ENCODE measurements at regions not wholly inside any gene's neighbourhood (a gene's known extent, or its start where the extent isn't known, plus 50 kb on each side); places are given as distances from the start of the nearest gene placed in this dataset.

- Histone ChIP-seq H3K36me3 (ENCODE audit: control insufficient read depth in 4 of 4, insufficient read depth in 4 of 4, low read length in 3 of 4) (no peaks in the 10 kb centered on the region), H3K27me3 (replicated peaks in 2 of 5; ENCODE audit: control insufficient read depth in 4 of 5, insufficient read depth in 5 of 5, low read length in 4 of 5) (peaks cover 0 to 3% (median 0%) of the 10 kb centered on the region in 5 experiments), H3K4me3 (ENCODE audit: control insufficient read depth in 1 of 7, extremely low read depth in 1 of 7, insufficient read depth in 4 of 7, low read depth in 2 of 7, low read length in 6 of 7) (no peak overlapping the region), H3K9me3 (ENCODE audit: control extremely low read depth in 1 of 5, control insufficient read depth in 4 of 5, insufficient read depth in 2 of 5, low read depth in 1 of 5, low read length in 4 of 5) (no peaks in the 10 kb centered on the region), H3K4me1 (ENCODE audit: control extremely low read depth in 1 of 4, control insufficient read depth in 4 of 4, insufficient read depth in 4 of 4, low read length in 3 of 4) (no peaks in the 10 kb centered on the region), H3K27ac (ENCODE audit: insufficient read depth in 1 of 2, low read depth in 1 of 2, low read length in 2 of 2, poor library complexity in 1 of 2, severe bottlenecking in 2 of 2) (no peak overlapping the region)
- CTCF ChIA-PET: no interaction called here
- DNase-seq: no peak
- WGBS (ENCODE audit: insufficient coverage): 83% methylated on average over 10 of the region's 10 CpGs
- POLR2A ChIA-PET: no interaction called here
Observed at GRCh38 chr5:2251751-2252150, 369.0 kb upstream of the IRX4 start.

GRCh38 chr5:2251298-2251697 lies 368.6 kb upstream of the IRX4 start:
- Histone ChIP-seq H3K4me3 (ENCODE audit: control insufficient read depth in 1 of 7, extremely low read depth in 1 of 7, insufficient read depth in 4 of 7, low read depth in 2 of 7, low read length in 6 of 7) (no peak overlapping the region), H3K9me3 (ENCODE audit: control extremely low read depth in 1 of 5, control insufficient read depth in 4 of 5, insufficient read depth in 2 of 5, low read depth in 1 of 5, low read length in 4 of 5) (no peaks in the 10 kb centered on the region), H3K4me1 (ENCODE audit: control extremely low read depth in 1 of 4, control insufficient read depth in 4 of 4, insufficient read depth in 4 of 4, low read length in 3 of 4) (no peaks in the 10 kb centered on the region), H3K27ac (ENCODE audit: insufficient read depth in 1 of 2, low read depth in 1 of 2, low read length in 2 of 2, poor library complexity in 1 of 2, severe bottlenecking in 2 of 2) (no peak overlapping the region), H3K27me3 (replicated peaks in 2 of 5; ENCODE audit: control insufficient read depth in 4 of 5, insufficient read depth in 5 of 5, low read length in 4 of 5) (peaks cover 0 to 3% (median 0%) of the 10 kb centered on the region in 5 experiments), H3K36me3 (ENCODE audit: control insufficient read depth in 4 of 4, insufficient read depth in 4 of 4, low read length in 3 of 4) (no peaks in the 10 kb centered on the region)
- 71% methylated on average over 5 of the region's 7 CpGs for WGBS (ENCODE audit: insufficient coverage)
- ChIA-PET POLR2A (no interaction called here), CTCF (no interaction called here)
- no peak for DNase-seq

DNA sequence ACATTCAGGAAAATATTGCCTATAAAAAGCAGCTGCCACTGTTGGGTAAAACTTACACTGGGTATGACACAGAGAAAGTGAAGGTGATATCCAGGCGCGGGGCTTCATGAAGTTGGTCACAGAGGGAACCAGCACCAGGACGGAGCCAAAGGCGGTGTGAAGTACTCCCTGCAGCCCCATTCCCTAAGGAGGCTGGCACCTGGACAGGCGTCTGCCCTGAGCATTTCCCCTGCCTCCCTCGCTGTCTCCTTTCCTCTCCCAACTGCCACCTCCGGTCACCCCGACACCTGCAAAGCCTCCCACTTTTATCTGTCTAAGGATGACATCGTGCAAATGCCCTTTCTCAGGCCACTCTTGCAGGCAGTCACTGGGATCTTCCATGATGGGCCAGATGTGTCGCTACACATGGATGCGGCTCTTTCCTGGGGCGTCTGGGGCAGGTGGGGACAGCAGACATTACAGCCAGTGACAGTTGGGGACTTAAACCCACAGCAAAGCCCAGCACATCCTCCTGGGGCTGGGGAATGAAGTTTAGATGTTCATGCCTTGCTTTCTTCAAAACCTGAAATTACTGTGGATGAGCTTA lies 367.7 kb upstream of the IRX4 start:
- H3K4me1 ChIP-seq (ENCODE audit: control extremely low read depth in 1 of 4, control insufficient read depth in 4 of 4, insufficient read depth in 4 of 4, low read length in 3 of 4): no peaks in the 10 kb centered on the region
- POLR2A ChIA-PET: no interaction called here
- CTCF ChIA-PET: no interaction called here
- peaks cover 0 to 3% (median 0%) of the 10 kb centered on the region in 5 experiments for H3K27me3 ChIP-seq (replicated peaks in 2 of 5; ENCODE audit: control insufficient read depth in 4 of 5, insufficient read depth in 5 of 5, low read length in 4 of 5)
- no peak overlapping the region for H3K27ac ChIP-seq (ENCODE audit: insufficient read depth in 1 of 2, low read depth in 1 of 2, low read length in 2 of 2, poor library complexity in 1 of 2, severe bottlenecking in 2 of 2)
- no peaks in the 10 kb centered on the region for H3K36me3 ChIP-seq (ENCODE audit: control insufficient read depth in 4 of 4, insufficient read depth in 4 of 4, low read length in 3 of 4)
- DNase-seq: no peak
- no peaks in the 10 kb centered on the region for H3K9me3 ChIP-seq (ENCODE audit: control extremely low read depth in 1 of 5, control insufficient read depth in 4 of 5, insufficient read depth in 2 of 5, low read depth in 1 of 5, low read length in 4 of 5)
- WGBS (ENCODE audit: insufficient coverage): 88% methylated on average over 9 of the region's 12 CpGs
- H3K4me3 ChIP-seq (ENCODE audit: control insufficient read depth in 1 of 7, extremely low read depth in 1 of 7, insufficient read depth in 4 of 7, low read depth in 2 of 7, low read length in 6 of 7): no peak overlapping the region

GRCh38 chr5:2249442-2249841 lies 366.7 kb upstream of the IRX4 start:
- ChIA-PET CTCF (no interaction called here), POLR2A (no interaction called here)
- no peak overlapping the region for H3K4me3 ChIP-seq (ENCODE audit: control insufficient read depth in 1 of 7, extremely low read depth in 1 of 7, insufficient read depth in 4 of 7, low read depth in 2 of 7, low read length in 6 of 7)
- H3K36me3 ChIP-seq (ENCODE audit: control insufficient read depth in 4 of 4, insufficient read depth in 4 of 4, low read length in 3 of 4): no peaks in the 10 kb centered on the region
- no peak for DNase-seq
- H3K4me1 ChIP-seq (ENCODE audit: control extremely low read depth in 1 of 4, control insufficient read depth in 4 of 4, insufficient read depth in 4 of 4, low read length in 3 of 4): no peaks in the 10 kb centered on the region
- no peak overlapping the region for H3K27ac ChIP-seq (ENCODE audit: insufficient read depth in 1 of 2, low read depth in 1 of 2, low read length in 2 of 2, poor library complexity in 1 of 2, severe bottlenecking in 2 of 2)
- 89% methylated on average over 9 of the region's 10 CpGs for WGBS (ENCODE audit: insufficient coverage)
- peaks cover 0 to 3% (median 0%) of the 10 kb centered on the region in 5 experiments for H3K27me3 ChIP-seq (replicated peaks in 2 of 5; ENCODE audit: control insufficient read depth in 4 of 5, insufficient read depth in 5 of 5, low read length in 4 of 5)
- no peaks in the 10 kb centered on the region for H3K9me3 ChIP-seq (ENCODE audit: control extremely low read depth in 1 of 5, control insufficient read depth in 4 of 5, insufficient read depth in 2 of 5, low read depth in 1 of 5, low read length in 4 of 5)

- ChIA-PET POLR2A (no interaction called here), CTCF (no interaction called here)
- 82% methylated on average over 2 of the region's 2 CpGs for WGBS (ENCODE audit: insufficient coverage)
- Histone ChIP-seq H3K36me3 (ENCODE audit: control insufficient read depth in 4 of 4, insufficient read depth in 4 of 4, low read length in 3 of 4) (no peaks in the 10 kb centered on the region), H3K4me3 (ENCODE audit: control insufficient read depth in 1 of 7, extremely low read depth in 1 of 7, insufficient read depth in 4 of 7, low read depth in 2 of 7, low read length in 6 of 7) (no peak overlapping the region), H3K27me3 (replicated peaks in 2 of 5; ENCODE audit: control insufficient read depth in 4 of 5, insufficient read depth in 5 of 5, low read length in 4 of 5) (peaks cover 0 to 3% (median 0%) of the 10 kb centered on the region in 5 experiments), H3K4me1 (ENCODE audit: control extremely low read depth in 1 of 4, control insufficient read depth in 4 of 4, insufficient read depth in 4 of 4, low read length in 3 of 4) (no peaks in the 10 kb centered on the region), H3K27ac (ENCODE audit: insufficient read depth in 1 of 2, low read depth in 1 of 2, low read length in 2 of 2, poor library complexity in 1 of 2, severe bottlenecking in 2 of 2) (no peak overlapping the region), H3K9me3 (ENCODE audit: control extremely low read depth in 1 of 5, control insufficient read depth in 4 of 5, insufficient read depth in 2 of 5, low read depth in 1 of 5, low read length in 4 of 5) (no peaks in the 10 kb centered on the region)
- no peak for DNase-seq
Observed at GRCh38 chr5:2249026-2249425, 366.3 kb upstream of the IRX4 start.

- no peaks in the 10 kb centered on the region for H3K36me3 ChIP-seq (ENCODE audit: control insufficient read depth in 4 of 4, insufficient read depth in 4 of 4, low read length in 3 of 4)
- DNase-seq: no peak
- no peaks in the 10 kb centered on the region for H3K27me3 ChIP-seq (replicated peaks in 2 of 5; ENCODE audit: control insufficient read depth in 4 of 5, insufficient read depth in 5 of 5, low read length in 4 of 5)
- ChIA-PET CTCF (no interaction called here), POLR2A (no interaction called here)
- no peaks in the 10 kb centered on the region for H3K9me3 ChIP-seq (ENCODE audit: control extremely low read depth in 1 of 5, control insufficient read depth in 4 of 5, insufficient read depth in 2 of 5, low read depth in 1 of 5, low read length in 4 of 5)
- H3K27ac ChIP-seq (ENCODE audit: insufficient read depth in 1 of 2, low read depth in 1 of 2, low read length in 2 of 2, poor library complexity in 1 of 2, severe bottlenecking in 2 of 2): no peak overlapping the region
- no peak overlapping the region for H3K4me3 ChIP-seq (ENCODE audit: control insufficient read depth in 1 of 7, extremely low read depth in 1 of 7, insufficient read depth in 4 of 7, low read depth in 2 of 7, low read length in 6 of 7)
- H3K4me1 ChIP-seq (ENCODE audit: control extremely low read depth in 1 of 4, control insufficient read depth in 4 of 4, insufficient read depth in 4 of 4, low read length in 3 of 4): no peaks in the 10 kb centered on the region
- 84% methylated on average over 3 of the region's 4 CpGs for WGBS (ENCODE audit: insufficient coverage)
Observed at GRCh38 chr5:2242539-2242938, 359.8 kb upstream of the IRX4 start.

DNA sequence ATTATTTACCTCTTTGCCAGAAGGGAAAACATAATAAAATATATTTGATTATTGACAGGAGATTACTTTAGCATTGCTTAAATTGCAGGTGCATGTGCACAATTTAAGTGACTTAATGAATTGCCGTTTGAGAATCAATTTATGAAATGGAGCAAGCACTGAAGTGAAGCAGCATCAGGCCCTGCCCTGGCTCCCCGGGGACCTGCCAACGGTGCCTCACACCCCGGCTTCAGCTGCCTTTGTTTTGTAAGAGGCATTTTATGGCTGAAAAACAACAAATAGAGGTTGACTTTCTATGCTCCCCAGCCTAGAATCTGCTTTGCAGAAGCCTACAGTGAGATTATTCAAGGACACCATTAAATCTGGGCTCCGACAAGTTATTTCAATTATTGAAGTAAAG lies 359.1 kb upstream of the IRX4 start:
- ChIA-PET CTCF (no interaction called here), POLR2A (no interaction called here)
- Histone ChIP-seq H3K27ac (ENCODE audit: insufficient read depth in 1 of 2, low read depth in 1 of 2, low read length in 2 of 2, poor library complexity in 1 of 2, severe bottlenecking in 2 of 2) (no peak overlapping the region), H3K27me3 (replicated peaks in 2 of 5; ENCODE audit: control insufficient read depth in 4 of 5, insufficient read depth in 5 of 5, low read length in 4 of 5) (no peaks in the 10 kb centered on the region), H3K4me1 (ENCODE audit: control extremely low read depth in 1 of 4, control insufficient read depth in 4 of 4, insufficient read depth in 4 of 4, low read length in 3 of 4) (no peaks in the 10 kb centered on the region), H3K4me3 (ENCODE audit: control insufficient read depth in 1 of 7, extremely low read depth in 1 of 7, insufficient read depth in 4 of 7, low read depth in 2 of 7, low read length in 6 of 7) (no peak overlapping the region), H3K9me3 (ENCODE audit: control extremely low read depth in 1 of 5, control insufficient read depth in 4 of 5, insufficient read depth in 2 of 5, low read depth in 1 of 5, low read length in 4 of 5) (no peaks in the 10 kb centered on the region), H3K36me3 (ENCODE audit: control insufficient read depth in 4 of 4, insufficient read depth in 4 of 4, low read length in 3 of 4) (no peaks in the 10 kb centered on the region)
- WGBS (ENCODE audit: insufficient coverage): 79% methylated on average over 4 of the region's 5 CpGs
- DNase-seq: no peak
